ENCODE measurements at regions not wholly inside any gene's neighbourhood (a gene's known extent, or its start where the extent isn't known, plus 50 kb on each side); places are given as distances from the start of the nearest gene placed in this dataset.

- POLR2A ChIA-PET (ENCODE audit: unreplicated experiment), result no interaction called here
- Histone ChIP-seq H3K36me3 (ENCODE audit: low read depth, low read length) (no peaks in the 10 kb centered on the region), H3K9me3 (ENCODE audit: low read length) (no peaks in the 10 kb centered on the region), H3K4me1 (ENCODE audit: insufficient read depth, low read length) (peaks cover 16% of the 10 kb centered on the region), H2AFZ (ENCODE audit: low read length) (no peak overlapping the region), H3K27me3 (ENCODE audit: low read length) (no peaks in the 10 kb centered on the region), H4K20me1 (ENCODE audit: low read length) (no peaks in the 10 kb centered on the region), H3F3A (ENCODE audit: low read length, unreplicated experiment) (no peaks in the 10 kb centered on the region), H3K4me2 (ENCODE audit: low read length) (no peak overlapping the region), H3K9me2 (replicated peaks; ENCODE audit: low read length) (no peaks in the 10 kb centered on the region), H3K27ac (ENCODE audit: low read length) (no peak overlapping the region), H3K79me2 (ENCODE audit: low read length) (no peaks in the 10 kb centered on the region), H3K4me3 (ENCODE audit: low read length) (no peak overlapping the region), H3K9ac (ENCODE audit: low read length) (no peak overlapping the region)
- CTCF ChIA-PET, result no interaction called here
- DNase-seq (no peak), ATAC-seq (no peak)
- no TSS peak for BruUV-seq (replicated peaks)
- intact Hi-C loops (cut with micrococcal nuclease), result no loop called here
- TF ChIP-seq EZH2 (IDR thresholded peaks at IDR 0.05; ENCODE audit: low read length, unreplicated experiment) (no peak), EZH2phosphoT487 (IDR thresholded peaks at IDR 0.05; ENCODE audit: borderline replicate concordance, low read length) (no peak), CTCF (conservative IDR thresholded peaks at IDR 0.05; ENCODE audit: low read depth, low read length) (no peak)
Measured at GRCh38 chr5:158376679-158377078, 517.7 kb upstream of the CLINT1 start.

GRCh38 chr5:158375531-158375930 is 516.6 kb upstream of the CLINT1 start:
- no TSS peak for BruUV-seq (replicated peaks)
- Histone ChIP-seq H3K9ac (ENCODE audit: low read length) (no peak overlapping the region), H3K4me2 (ENCODE audit: low read length) (no peak overlapping the region), H3K9me3 (ENCODE audit: low read length) (no peaks in the 10 kb centered on the region), H2AFZ (ENCODE audit: low read length) (no peak overlapping the region), H3K27ac (ENCODE audit: low read length) (no peak overlapping the region), H3F3A (ENCODE audit: low read length, unreplicated experiment) (no peaks in the 10 kb centered on the region), H3K4me1 (ENCODE audit: insufficient read depth, low read length) (peaks cover 5% of the 10 kb centered on the region), H4K20me1 (ENCODE audit: low read length) (no peaks in the 10 kb centered on the region), H3K36me3 (ENCODE audit: low read depth, low read length) (no peaks in the 10 kb centered on the region), H3K79me2 (ENCODE audit: low read length) (no peaks in the 10 kb centered on the region), H3K4me3 (ENCODE audit: low read length) (no peak overlapping the region), H3K9me2 (replicated peaks; ENCODE audit: low read length) (no peaks in the 10 kb centered on the region), H3K27me3 (ENCODE audit: low read length) (no peaks in the 10 kb centered on the region)
- ChIA-PET POLR2A (ENCODE audit: unreplicated experiment) (no interaction called here), CTCF (no interaction called here)
- ATAC-seq (no peak), DNase-seq (no peak)
- TF ChIP-seq EZH2 (IDR thresholded peaks at IDR 0.05; ENCODE audit: low read length, unreplicated experiment) (no peak), EZH2phosphoT487 (IDR thresholded peaks at IDR 0.05; ENCODE audit: borderline replicate concordance, low read length) (no peak), CTCF (conservative IDR thresholded peaks at IDR 0.05; ENCODE audit: low read depth, low read length) (no peak)
- intact Hi-C loops (cut with micrococcal nuclease), result no loop called here

GRCh38 chr5:158373608-158374395 is 514.9 kb upstream of the CLINT1 start:
- no peak for TF ChIP-seq EZH2phosphoT487 (IDR thresholded peaks at IDR 0.05; ENCODE audit: borderline replicate concordance, low read length)
- TF ChIP-seq CTCF (conservative IDR thresholded peaks at IDR 0.05; ENCODE audit: low read depth, low read length), result no peak
- TF ChIP-seq EZH2 (IDR thresholded peaks at IDR 0.05; ENCODE audit: low read length, unreplicated experiment), result no peak
- DNase-seq (no peak), ATAC-seq (no peak)
- no peak overlapping the region for H3K4me3 ChIP-seq (ENCODE audit: low read length)
- H3K9me2 ChIP-seq (replicated peaks; ENCODE audit: low read length), result no peaks in the 10 kb centered on the region
- no TSS peak for BruUV-seq (replicated peaks)
- ChIA-PET POLR2A (ENCODE audit: unreplicated experiment) (no interaction called here), CTCF (no interaction called here)
- no peaks in the 10 kb centered on the region for H3K4me1 ChIP-seq (ENCODE audit: insufficient read depth, low read length)
- no peaks in the 10 kb centered on the region for H3K79me2 ChIP-seq (ENCODE audit: low read length)
- H3K27ac ChIP-seq (ENCODE audit: low read length), result no peak overlapping the region
- no peaks in the 10 kb centered on the region for H3K27me3 ChIP-seq (ENCODE audit: low read length)
- no peaks in the 10 kb centered on the region for H4K20me1 ChIP-seq (ENCODE audit: low read length)
- no peaks in the 10 kb centered on the region for H3K9me3 ChIP-seq (ENCODE audit: low read length)
- no peak overlapping the region for H2AFZ ChIP-seq (ENCODE audit: low read length)
- H3K36me3 ChIP-seq (ENCODE audit: low read depth, low read length), result no peaks in the 10 kb centered on the region
- H3F3A ChIP-seq (ENCODE audit: low read length, unreplicated experiment), result no peaks in the 10 kb centered on the region
- intact Hi-C loops (cut with micrococcal nuclease), result no loop called here
- H3K9ac ChIP-seq (ENCODE audit: low read length), result no peak overlapping the region
- no peak overlapping the region for H3K4me2 ChIP-seq (ENCODE audit: low read length)

All from PC-3 (cell line).